HCT116 (cell line): ENCODE measurements at regions not wholly inside any gene's neighbourhood (a gene's known extent, or its start where the extent isn't known, plus 50 kb on each side); places are given as distances from the start of the nearest gene placed in this dataset.

Experiments used
- ATAC-seq: fragments of 200-7000 bp; cut with Tn5 transposase; 2 replicates; pipeline ENCODE4 v1.9.1; 2020; ENCODE audit warnings: mild to moderate bottlenecking, moderate library complexity
- BruUV-seq: library from RNA; stranded (reverse); fragments of 400-500 nt; replicated peaks from 2 replicates; lab custom pipeline; 2021; lab: Mats Ljungman, UMichigan
- CTCF ChIA-PET: fragments of 300-600 bp; sonication (Branson Sonifier 250); formaldehyde crosslinking; loops from one replicate; lab custom pipeline; 2021; ENCODE audit warnings: antibody characterized with exemption; lab: Charles Lee
- POLR2A ChIA-PET: fragments of 300-600, 350-600 bp; sonication (Branson Sonifier 250); formaldehyde crosslinking; loops from one replicate; lab custom pipeline; 2021; ENCODE audit warnings: antibody characterized with exemption; lab: Charles Lee
- RAD21 ChIA-PET, 2 experiments: fragments of 300-600 bp; sonication (Branson Sonifier 250); formaldehyde crosslinking; loops; one replicate each; lab custom pipeline; 2023; ENCODE audit warnings: low total read pairs in 2 of 2; ENCODE audit not compliant: uncharacterized antibody in 2 of 2, unreplicated experiment in 2 of 2, low non-redundant PET in 1 of 2; lab: Charles Lee
- DNase-seq: peaks from one replicate; pipeline ENCODE4 v3.0.0-alpha.2; 2010; ENCODE audit warnings: low read depth, low spot score
- H2AFZ ChIP-seq: fragments of 200-600 bp; shearing (Covaris generic), sonication (generic); 2 replicates; pipeline ENCODE4 v1.6.1; 2017; ENCODE audit warnings: low read depth, mixed run types, mixed read lengths, antibody characterized with exemption, low read length; ENCODE audit not compliant: poor library complexity, severe bottlenecking
- H3K27ac ChIP-seq: 2 replicates; pipeline ENCODE4 v1.5.1; 2012; ENCODE audit warnings: low read depth, low read length
- H3K27me3 ChIP-seq: fragments of 200-600 bp; sonication (generic); 2 replicates; pipeline ENCODE4 v1.6.1; 2016; ENCODE audit warnings: mixed run types, low read length, mixed read lengths; ENCODE audit not compliant: insufficient read depth
- H3K36me3 ChIP-seq, 2 experiments: fragments of 200-500 bp in 1 of 2; fragments of 200-600 bp in 1 of 2; sonication (Bioruptor generic) in 1 of 2; sonication (generic) in 1 of 2; 2 replicates each; pipeline versions ENCODE4 v1.5.1 to v1.6.1; 2014 to 2016; ENCODE audit warnings: low read length in 2 of 2, inconsistent platforms in 1 of 2, mixed read lengths in 1 of 2, mixed run types in 1 of 2; ENCODE audit not compliant: insufficient read depth in 2 of 2, control insufficient read depth in 1 of 2
- H3K4me1 ChIP-seq, 2 experiments: fragments of 200-600 bp in 1 of 2; sonication (generic) in 1 of 2; 2 replicates each; pipeline versions ENCODE4 v1.5.1 to v1.6.1; 2012 to 2017; ENCODE audit warnings: low read length in 2 of 2, inconsistent platforms in 1 of 2, mild to moderate bottlenecking in 1 of 2, mixed read lengths in 1 of 2, mixed run types in 1 of 2, moderate library complexity in 1 of 2; ENCODE audit not compliant: insufficient read depth in 2 of 2, control insufficient read depth in 1 of 2
- H3K4me2 ChIP-seq: fragments of 200-600 bp; sonication (generic); 2 replicates; pipeline ENCODE4 v1.6.1; 2017; ENCODE audit warnings: mixed run types, low read length, mixed read lengths
- H3K4me3 ChIP-seq, 2 experiments: fragments of 200-600 bp in 1 of 2; sonication (generic) in 1 of 2; replicated peaks in 1 of 2; 2 replicates each; pipeline ENCODE4 v1.5.1; 2011 to 2016; ENCODE audit warnings: low read length in 2 of 2, control low read depth in 1 of 2, low read depth in 1 of 2, mild to moderate bottlenecking in 1 of 2, mixed read lengths in 1 of 2, mixed run types in 1 of 2
- H3K79me2 ChIP-seq: fragments of 200-600 bp; sonication (generic); 2 replicates; pipeline ENCODE4 v1.6.1; 2017; ENCODE audit warnings: mild to moderate bottlenecking, mixed run types, low read length, moderate library complexity, mixed read lengths; ENCODE audit not compliant: insufficient read depth
- H3K9ac ChIP-seq: fragments of 200-600 bp; sonication (generic); 2 replicates; pipeline ENCODE4 v1.6.1; 2016; ENCODE audit warnings: low read length, mixed read lengths
- H3K9me2 ChIP-seq: fragments of 200-600 bp; sonication (generic), shearing (Covaris generic); 2 replicates; pipeline ENCODE4 v1.6.1; 2017; ENCODE audit warnings: mixed run types, mild to moderate bottlenecking, moderate library complexity; ENCODE audit not compliant: insufficient read depth
- H3K9me3 ChIP-seq, 2 experiments: fragments of 200-500 bp in 1 of 2; fragments of 200-600 bp in 1 of 2; sonication (Bioruptor generic) in 1 of 2; sonication (generic) in 1 of 2; 2 replicates each; pipeline ENCODE4 v1.6.1; 2014 to 2017; ENCODE audit warnings: low read length in 2 of 2, mixed read lengths in 2 of 2, inconsistent platforms in 1 of 2, low read depth in 1 of 2, mild to moderate bottlenecking in 1 of 2, mixed run types in 1 of 2, moderate library complexity in 1 of 2; ENCODE audit not compliant: control insufficient read depth in 1 of 2, insufficient read depth in 1 of 2
- H4K20me1 ChIP-seq: fragments of 200-600 bp; sonication (generic), shearing (Covaris generic); 2 replicates; pipeline ENCODE4 v1.6.1; 2017; ENCODE audit warnings: mixed run types, mild to moderate bottlenecking, moderate library complexity; ENCODE audit not compliant: insufficient read depth
- CBX3 ChIP-seq: IDR thresholded peaks from 2 replicates; pipeline ENCODE4 v1.6.1; 2012; ENCODE audit warnings: low read depth
- EGR1 ChIP-seq: IDR thresholded peaks from 2 replicates; pipeline ENCODE4 v1.6.1; 2012; ENCODE audit warnings: low read depth
- FOSL1 ChIP-seq: IDR thresholded peaks from 2 replicates; pipeline ENCODE4 v1.6.1; 2012; ENCODE audit warnings: low read depth
- JUND ChIP-seq: IDR thresholded peaks from 2 replicates; pipeline ENCODE4 v1.6.1; 2012
- POLR2A ChIP-seq: IDR thresholded peaks from 2 replicates; pipeline ENCODE4 v1.7.0; 2011; ENCODE audit warnings: borderline replicate concordance; ENCODE audit not compliant: insufficient read depth, insufficient read length; ENCODE audit errors: extremely low read depth
- POLR2AphosphoS5 ChIP-seq: IDR thresholded peaks from 2 replicates; pipeline ENCODE4 v1.6.1; 2011; ENCODE audit warnings: mild to moderate bottlenecking, low read depth, low read length, moderate library complexity
- SIN3A ChIP-seq: IDR thresholded peaks from 2 replicates; pipeline ENCODE4 v1.6.1; 2012; ENCODE audit warnings: low read depth
- SP1 ChIP-seq: IDR thresholded peaks from 2 replicates; pipeline ENCODE4 v1.6.1; 2012; ENCODE audit warnings: low read depth
- TCF7L2 ChIP-seq: IDR thresholded peaks from 2 replicates; pipeline ENCODE4 v1.7.0; 2011; ENCODE audit warnings: borderline replicate concordance, inconsistent platforms; ENCODE audit not compliant: insufficient read depth, insufficient read length; ENCODE audit errors: extremely low read depth
- ZFX ChIP-seq: fragments of 450-650 bp; IDR thresholded peaks from 2 replicates; pipeline ENCODE4 v1.6.1; 2017
- intact Hi-C: fragments of 100-400 bp; cut with micrococcal nuclease; formaldehyde crosslinking; loops from 2 replicates; pipeline ENCODE4 v1.10.0; 2022
- TF ChIP-seq, protein P1 (sequence below): IDR thresholded peaks from 2 replicates; pipeline ENCODE4 v1.6.1; 2012
- TF ChIP-seq, protein P2 (sequence below), 3 experiments: fragments of 200-600 bp in 1 of 3; sonication (generic) in 1 of 3; IDR thresholded peaks in 2 of 3; conservative IDR thresholded peaks in 1 of 3; 2 replicates each; pipeline ENCODE4 v1.5.1; 2012 to 2017; ENCODE audit warnings: low read depth in 2 of 3, low read length in 2 of 3, antibody characterized with exemption in 1 of 3, borderline replicate concordance in 1 of 3, control low read depth in 1 of 3, mild to moderate bottlenecking in 1 of 3, mixed read lengths in 1 of 3, mixed run types in 1 of 3, moderate library complexity in 1 of 3; ENCODE audit not compliant: insufficient read depth in 1 of 3
- TF ChIP-seq, protein P3 (sequence below): IDR thresholded peaks from 2 replicates; pipeline ENCODE4 v1.6.1; 2012

DNA sequence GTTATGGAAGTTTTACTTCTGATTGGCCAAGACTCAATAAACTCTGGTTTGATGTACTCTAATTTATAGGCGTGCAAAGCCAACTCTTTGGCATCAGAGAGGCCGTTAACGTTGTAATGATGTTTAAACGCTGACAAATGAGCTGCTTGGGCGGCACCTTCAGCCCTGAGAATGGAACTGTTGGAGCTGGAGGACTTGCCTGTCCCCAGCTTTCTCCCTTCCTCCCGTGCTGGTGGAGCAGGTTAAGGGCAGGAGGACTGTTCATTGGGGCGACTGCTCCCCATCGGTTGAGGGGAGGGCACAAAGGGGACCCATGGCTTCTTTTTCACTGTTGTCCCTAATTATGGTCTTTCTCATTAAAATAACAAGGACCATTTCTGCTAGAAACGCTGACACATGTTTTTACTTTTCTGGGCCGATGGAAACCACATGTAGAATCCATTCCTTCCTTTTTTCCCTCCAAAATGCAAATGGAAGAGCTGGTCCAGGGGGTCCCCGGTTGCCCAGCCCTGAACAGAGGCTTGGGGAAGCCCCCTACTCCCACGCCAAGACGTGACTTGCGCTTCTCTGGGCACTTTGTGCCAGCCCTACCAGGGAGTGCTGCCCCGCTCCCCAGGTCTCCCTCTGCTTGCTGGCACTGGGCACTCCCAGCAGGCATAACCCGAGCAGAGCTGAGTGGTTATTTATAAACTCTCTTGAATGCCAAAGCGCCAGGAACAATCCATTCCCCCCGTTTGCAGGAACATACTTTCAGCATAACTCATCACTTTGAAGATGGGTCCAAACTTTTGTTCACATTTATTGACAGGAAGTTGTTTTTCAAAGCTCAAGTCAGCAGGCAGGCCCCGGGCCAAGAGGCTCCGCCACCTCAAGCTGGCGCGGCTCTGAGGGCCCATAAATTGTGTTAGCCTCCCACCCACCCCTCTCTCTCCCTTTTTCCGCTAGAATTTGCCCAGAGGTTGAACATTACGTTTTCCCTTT lies 170.1 kb downstream of the ASB1 start:
- ATAC-seq: peak; percentile 91
- no peaks in the 10 kb centered on the region for H3K36me3 ChIP-seq
- ChIA-PET POLR2A (interaction anchor here (0.9 kb wide), 1 partner anchor 9 kb away, joined by 3 read pairs; no protein-coding TSS in a partner anchor), CTCF (interaction anchor here (0.6 to 1.5 kb wide), 3 partner anchors 83 to 239 kb away, joined by 3 to 5 read pairs (median 4); no protein-coding TSS in a partner anchor), RAD21 (interaction anchor here in 1 of 2 experiments (0.8 kb wide), 1 partner anchor 84 kb away, joined by 5 read pairs; no protein-coding TSS in a partner anchor)
- H3K9ac ChIP-seq: peak overlapping the region; percentile 37
- no peaks in the 10 kb centered on the region for H3K9me2 ChIP-seq
- peak; percentile 89 for DNase-seq
- H3K27ac ChIP-seq: peak overlapping the region; percentile 70
- intact Hi-C loops: no loop called here
- no peaks in the 10 kb centered on the region for H3K9me3 ChIP-seq
- H3K4me2 ChIP-seq: peak overlapping the region; percentile 70
- BruUV-seq: no TSS peak
- peak overlapping the region; percentile 34 for H2AFZ ChIP-seq
- H4K20me1 ChIP-seq: no peaks in the 10 kb centered on the region
- H3K4me3 ChIP-seq: peak overlapping the region in 1 of 2 experiments; percentile 25; a peak in 3 of 4 replicates
- TF ChIP-seq EGR1 (peak; percentile 28; the same call in 1 of the 2 replicates), POLR2AphosphoS5 (peak; percentile 63; the same call in 1 of the 2 replicates), JUND (peak; percentile 97), ZFX (no peak), FOSL1 (peak; percentile 91), SIN3A (peak; percentile 73; the same call in 1 of the 2 replicates), POLR2A (no peak), SP1 (peak; percentile 92), TCF7L2 (peak; percentile 96), CBX3 (peak; percentile 97)
- TF ChIP-seq, protein P1, sequence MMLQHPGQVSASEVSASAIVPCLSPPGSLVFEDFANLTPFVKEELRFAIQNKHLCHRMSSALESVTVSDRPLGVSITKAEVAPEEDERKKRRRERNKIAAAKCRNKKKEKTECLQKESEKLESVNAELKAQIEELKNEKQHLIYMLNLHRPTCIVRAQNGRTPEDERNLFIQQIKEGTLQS: no peak; the same call in 1 of the 2 replicates
- TF ChIP-seq, protein P2, sequence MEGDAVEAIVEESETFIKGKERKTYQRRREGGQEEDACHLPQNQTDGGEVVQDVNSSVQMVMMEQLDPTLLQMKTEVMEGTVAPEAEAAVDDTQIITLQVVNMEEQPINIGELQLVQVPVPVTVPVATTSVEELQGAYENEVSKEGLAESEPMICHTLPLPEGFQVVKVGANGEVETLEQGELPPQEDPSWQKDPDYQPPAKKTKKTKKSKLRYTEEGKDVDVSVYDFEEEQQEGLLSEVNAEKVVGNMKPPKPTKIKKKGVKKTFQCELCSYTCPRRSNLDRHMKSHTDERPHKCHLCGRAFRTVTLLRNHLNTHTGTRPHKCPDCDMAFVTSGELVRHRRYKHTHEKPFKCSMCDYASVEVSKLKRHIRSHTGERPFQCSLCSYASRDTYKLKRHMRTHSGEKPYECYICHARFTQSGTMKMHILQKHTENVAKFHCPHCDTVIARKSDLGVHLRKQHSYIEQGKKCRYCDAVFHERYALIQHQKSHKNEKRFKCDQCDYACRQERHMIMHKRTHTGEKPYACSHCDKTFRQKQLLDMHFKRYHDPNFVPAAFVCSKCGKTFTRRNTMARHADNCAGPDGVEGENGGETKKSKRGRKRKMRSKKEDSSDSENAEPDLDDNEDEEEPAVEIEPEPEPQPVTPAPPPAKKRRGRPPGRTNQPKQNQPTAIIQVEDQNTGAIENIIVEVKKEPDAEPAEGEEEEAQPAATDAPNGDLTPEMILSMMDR (IDR thresholded peaks at IDR 0.05 in 2 of 3, conservative IDR thresholded peaks at IDR 0.05 in 1 of 3; ENCODE audit: borderline replicate concordance in 1 of 3, insufficient read depth in 1 of 3, low read depth in 2 of 3, low read length in 2 of 3): no peak
- TF ChIP-seq, protein P3, sequence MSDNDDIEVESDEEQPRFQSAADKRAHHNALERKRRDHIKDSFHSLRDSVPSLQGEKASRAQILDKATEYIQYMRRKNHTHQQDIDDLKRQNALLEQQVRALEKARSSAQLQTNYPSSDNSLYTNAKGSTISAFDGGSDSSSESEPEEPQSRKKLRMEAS: peak; percentile 74
- H3K4me1 ChIP-seq: peaks cover 26 to 45% of the 10 kb centered on the region in 2 experiments
- no peaks in the 10 kb centered on the region for H3K79me2 ChIP-seq
- H3K27me3 ChIP-seq: no peaks in the 10 kb centered on the region
